Glomerular endothelial cell (primary cell): ENCODE measurements at regions not wholly inside any gene's neighbourhood (a gene's known extent, or its start where the extent isn't known, plus 50 kb on each side); places are given as distances from the start of the nearest gene placed in this dataset.
A peak's percentile ranks its signal among the peaks of the same experiment; 100 is the strongest.

Experiments
- DNase-seq: peaks from one replicate; pipeline ENCODE4 v3.0.0-alpha.2; 2011; ENCODE audit warnings: low read depth, low spot score; ENCODE audit errors: extremely low read depth

- DNase-seq, result no peak
Measured at GRCh38 chr2:234343372-234343771, 153.5 kb downstream of the ARL4C start.

DNA sequence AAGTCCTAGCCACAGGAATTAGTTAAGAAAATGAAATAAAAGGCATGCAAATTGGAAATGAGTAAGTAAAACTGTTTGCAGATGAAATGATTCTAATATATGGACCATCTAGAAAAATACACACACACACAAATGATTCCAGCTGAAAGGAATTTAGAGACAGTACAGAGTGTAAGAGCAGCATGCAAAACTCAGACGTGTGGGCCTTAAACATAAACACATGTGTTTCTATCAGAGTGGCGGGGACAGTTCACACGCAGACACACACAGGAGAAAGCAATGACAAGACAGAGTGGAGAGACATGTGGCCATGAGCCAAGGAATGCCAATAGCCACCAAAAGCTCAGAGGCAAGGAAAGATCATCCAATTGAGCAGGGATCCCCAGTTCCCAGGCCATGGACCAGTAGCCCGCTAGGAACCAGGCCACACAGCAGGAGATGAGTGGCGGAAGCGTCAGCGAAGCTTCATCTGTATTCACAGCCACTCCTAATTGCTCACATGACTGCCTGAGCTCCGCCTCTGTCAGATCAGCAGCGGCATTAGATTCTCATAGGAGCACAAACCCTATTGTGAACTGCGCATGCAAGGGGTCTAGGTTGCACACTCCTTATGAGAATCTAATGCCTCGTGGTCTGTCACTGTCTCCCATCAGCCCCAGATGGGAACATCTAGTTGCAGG lies 155.4 kb downstream of the ARL4C start:
- no peak for DNase-seq

- no peak for DNase-seq
Measured at GRCh38 chr2:234339501-234339900, 157.4 kb downstream of the ARL4C start.

- DNase-seq, result no peak
Measured at GRCh38 chr2:234339011-234339410, 157.9 kb downstream of the ARL4C start.

DNA sequence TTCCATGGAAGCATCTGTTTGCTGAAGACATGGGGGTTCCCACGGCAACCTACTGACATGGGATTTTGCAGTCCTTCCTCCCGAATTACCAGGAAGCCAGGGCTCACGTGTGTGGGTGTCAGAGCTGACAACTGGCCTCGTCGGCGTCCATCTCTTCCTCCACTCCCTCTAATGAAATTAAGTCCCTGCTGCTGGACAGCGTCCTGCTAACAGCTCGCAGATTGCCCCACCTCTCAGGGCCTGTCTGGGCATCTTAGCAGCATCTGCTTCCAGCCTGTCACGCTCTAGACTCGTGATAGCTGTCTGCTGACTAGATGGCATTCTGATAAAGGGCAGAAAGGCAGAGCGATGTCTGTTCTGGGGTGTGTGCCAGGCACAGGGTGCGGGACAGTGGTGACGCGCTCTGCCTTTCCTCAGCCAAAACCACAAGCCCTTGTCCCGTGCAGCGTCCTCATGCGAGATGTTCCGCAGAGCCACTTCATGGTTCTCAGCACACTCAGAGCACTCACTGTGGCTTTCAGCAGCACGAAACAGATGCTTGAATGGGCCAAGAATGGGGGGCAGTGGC lies 161.1 kb downstream of the ARL4C start:
- DNase-seq, result no peak

DNA sequence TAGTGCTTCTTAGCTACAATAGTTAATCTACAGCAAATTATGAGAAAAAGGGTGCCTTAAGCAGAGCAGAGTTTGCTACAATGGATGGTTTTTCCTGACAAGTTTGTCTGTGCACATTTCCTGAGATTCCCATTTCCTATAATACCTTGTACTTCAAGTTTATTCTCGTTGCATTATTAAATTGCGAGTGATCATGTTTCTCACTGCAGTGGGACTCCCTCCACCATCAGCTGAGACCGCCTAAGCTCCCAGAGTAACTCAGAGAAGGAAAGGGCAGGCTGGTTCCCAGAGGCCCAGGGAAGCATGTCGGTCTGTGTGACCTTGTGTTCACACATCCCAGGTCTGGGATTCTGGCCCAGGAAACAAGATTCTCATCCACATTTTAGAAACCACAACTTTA lies 162.1 kb downstream of the ARL4C start:
- DNase-seq, result no peak

- DNase-seq, result peak; percentile 3
Measured at GRCh38 chr2:234334151-234334550, 162.7 kb downstream of the ARL4C start.

- no peak for DNase-seq
Measured at GRCh38 chr2:234333168-234334130, 163.4 kb downstream of the ARL4C start.

GRCh38 chr2:234331966-234332365 lies 164.9 kb downstream of the ARL4C start:
- DNase-seq, result no peak

- no peak for DNase-seq
Measured at GRCh38 chr2:234331566-234331965, 165.3 kb downstream of the ARL4C start.

GRCh38 chr2:234330902-234331301 lies 166.0 kb downstream of the ARL4C start:
- no peak for DNase-seq

GRCh38 chr2:234329202-234329960 lies 167.5 kb downstream of the ARL4C start:
- no peak for DNase-seq

DNA sequence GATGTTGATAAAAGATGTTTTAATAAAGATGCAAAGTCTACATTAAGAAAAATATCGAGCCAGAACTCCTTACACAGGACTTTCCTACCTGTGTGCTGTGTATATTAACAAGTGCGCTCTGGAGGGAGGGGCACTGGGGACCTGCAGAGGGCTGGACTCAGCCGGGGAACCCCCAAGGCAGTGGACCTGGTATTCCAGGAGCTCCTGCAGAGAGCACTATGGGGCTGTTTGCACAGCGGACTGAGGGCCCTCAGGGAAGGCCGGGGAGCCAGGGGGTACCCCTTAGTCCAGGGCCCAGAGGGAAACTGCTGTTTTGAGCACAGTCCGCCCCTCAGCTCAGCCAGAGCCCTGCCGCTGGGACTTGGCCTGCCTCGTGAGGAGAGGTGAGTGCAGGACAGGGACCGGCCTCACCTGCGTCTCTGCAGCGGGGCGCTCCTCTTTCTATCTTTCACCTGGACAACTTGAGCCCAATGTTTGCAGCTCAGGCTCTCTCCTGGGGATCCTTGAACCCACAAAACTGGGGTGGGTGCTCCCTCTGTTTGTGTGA lies 168.4 kb downstream of the ARL4C start:
- DNase-seq, result no peak

GRCh38 chr2:234326694-234327093 lies 170.2 kb downstream of the ARL4C start:
- DNase-seq, result no peak

- no peak for DNase-seq
Measured at GRCh38 chr2:234324116-234324515, 172.8 kb downstream of the ARL4C start.

- no peak for DNase-seq
Measured at GRCh38 chr2:234322766-234323465, 174.0 kb downstream of the ARL4C start.

DNA sequence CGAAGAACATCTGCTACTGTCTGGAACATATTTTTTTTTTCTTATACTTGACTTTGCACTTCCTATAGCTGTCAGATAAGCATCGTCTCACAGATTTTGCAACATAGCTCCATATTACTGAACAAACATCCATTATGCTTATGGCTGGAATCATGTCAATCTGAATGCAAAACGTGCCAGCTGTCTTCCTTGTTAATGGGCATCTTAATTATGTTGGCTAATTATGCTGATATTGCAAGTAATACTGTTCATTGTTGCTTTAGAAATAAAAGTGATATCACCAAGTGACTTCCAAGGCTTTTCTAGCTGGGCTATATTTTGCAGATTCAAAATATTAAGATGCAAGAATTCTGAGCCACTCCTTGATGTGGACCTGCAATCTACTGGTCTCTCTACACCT lies 176.8 kb downstream of the ARL4C start:
- DNase-seq, result no peak

GRCh38 chr2:234318361-234318760 lies 178.5 kb downstream of the ARL4C start:
- no peak for DNase-seq

DNA sequence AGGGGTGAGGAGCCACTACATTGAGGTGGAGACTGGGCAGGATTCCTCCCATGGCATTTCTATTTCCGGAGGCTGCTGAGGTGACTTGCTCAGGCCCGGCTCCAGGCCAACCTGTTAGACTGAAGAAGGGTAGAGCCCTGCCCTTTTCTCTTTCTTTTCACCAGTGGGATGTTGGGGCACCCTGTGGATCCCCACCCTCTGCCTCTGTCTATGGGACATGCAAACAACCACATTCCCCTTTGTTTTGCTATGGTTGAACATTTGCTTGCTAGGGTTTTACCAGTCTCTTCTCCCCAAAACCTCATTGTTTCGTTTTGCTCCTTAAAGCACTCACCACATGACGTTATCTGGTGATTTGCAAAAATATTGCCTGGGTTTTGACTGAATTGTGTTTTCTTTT lies 183.3 kb downstream of the ARL4C start:
- no peak for DNase-seq

- DNase-seq, result no peak
Measured at GRCh38 chr2:234310166-234310565, 186.7 kb downstream of the ARL4C start.
